ENCODE measurements at regions not wholly inside any gene's neighbourhood (a gene's known extent, or its start where the extent isn't known, plus 50 kb on each side); places are given as distances from the start of the nearest gene placed in this dataset.

DNA sequence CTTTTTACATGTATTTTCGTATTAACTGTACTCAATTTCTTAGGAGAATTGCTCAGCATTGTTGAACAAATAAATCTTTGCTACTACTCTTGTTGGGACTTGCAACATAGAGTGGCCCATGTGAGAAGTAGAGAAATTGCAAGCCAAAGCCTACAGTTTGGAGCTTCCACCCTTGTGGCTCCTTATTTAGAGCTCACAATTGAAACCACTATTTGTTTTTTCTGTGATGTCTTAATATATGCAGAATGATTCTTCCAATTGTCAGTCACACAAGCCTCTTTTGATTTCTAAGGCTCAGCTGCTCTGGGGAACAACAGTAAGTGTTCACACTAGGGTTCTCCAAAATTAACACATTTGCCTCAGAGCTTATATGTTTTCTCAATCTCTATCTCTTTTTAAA is 60.2 kb upstream of the GALNT13 start:
- no peak for DNase-seq (ENCODE audit: low read depth)

- DNase-seq (ENCODE audit: low read depth), result no peak
Measured at GRCh38 chr2:153812632-153813031, 59.1 kb upstream of the GALNT13 start.

GRCh38 chr2:153818242-153818641 is 53.5 kb upstream of the GALNT13 start:
- no peak for DNase-seq (ENCODE audit: low read depth)

- DNase-seq (ENCODE audit: low read depth), result no peak
Measured at GRCh38 chr2:153819074-153819473, 52.6 kb upstream of the GALNT13 start.

- no peak for DNase-seq (ENCODE audit: low read depth)
Measured at GRCh38 chr2:153819501-153819900, 52.2 kb upstream of the GALNT13 start.

Data from LHCN-M2 (cell line).